KMS-11 (cell line): ENCODE measurements at regions not wholly inside any gene's neighbourhood (a gene's known extent, or its start where the extent isn't known, plus 50 kb on each side); places are given as distances from the start of the nearest gene placed in this dataset.

Source experiments
- H2AFZ ChIP-seq: fragments of 200-600 bp; sonication (generic); 2 replicates; pipeline ENCODE4 v1.6.1; 2016; ENCODE audit warnings: antibody characterized with exemption, mixed run types, low read depth
- H3K27ac ChIP-seq: fragments of 200-600 bp; sonication (generic); 2 replicates; pipeline ENCODE4 v1.6.1; 2016; ENCODE audit warnings: mild to moderate bottlenecking, mixed run types
- H3K27me3 ChIP-seq: fragments of 200-600 bp; sonication (generic); 2 replicates; pipeline ENCODE4 v1.6.1; 2017; ENCODE audit warnings: mild to moderate bottlenecking, low read depth, mixed run types, moderate library complexity; ENCODE audit not compliant: insufficient read depth
- H3K36me3 ChIP-seq: fragments of 200-600 bp; sonication (generic); 2 replicates; pipeline ENCODE4 v1.6.1; 2017; ENCODE audit warnings: mild to moderate bottlenecking, mixed run types; ENCODE audit not compliant: insufficient read depth
- H3K4me1 ChIP-seq: fragments of 200-600 bp; sonication (generic); 2 replicates; pipeline ENCODE4 v1.6.1; 2016; ENCODE audit warnings: mild to moderate bottlenecking, low read depth, mixed run types; ENCODE audit not compliant: poor library complexity, severe bottlenecking
- H3K4me2 ChIP-seq: fragments of 200-600 bp; sonication (generic); 2 replicates; pipeline ENCODE4 v1.7.0; 2016; ENCODE audit warnings: mild to moderate bottlenecking, mixed run types
- H3K4me3 ChIP-seq: fragments of 200-600 bp; sonication (generic); IDR thresholded peaks from 2 replicates; pipeline ENCODE4 v1.6.1; 2017; ENCODE audit warnings: low read depth, low read length, mixed read lengths; ENCODE audit not compliant: insufficient read depth
- H3K79me2 ChIP-seq: fragments of 200-600 bp; sonication (generic); 2 replicates; pipeline ENCODE4 v1.6.1; 2016; ENCODE audit warnings: low read depth, mixed run types; ENCODE audit not compliant: insufficient read depth
- H3K9ac ChIP-seq: fragments of 200-600 bp; sonication (generic); 2 replicates; pipeline ENCODE4 v1.6.1; 2016; ENCODE audit warnings: mild to moderate bottlenecking, mixed run types
- H4K20me1 ChIP-seq: fragments of 200-600 bp; sonication (generic); 2 replicates; pipeline ENCODE4 v1.6.1; 2016; ENCODE audit warnings: mild to moderate bottlenecking, mixed run types; ENCODE audit not compliant: insufficient read depth
- CTCF ChIP-seq: fragments of 200-600 bp; sonication (generic); conservative IDR thresholded peaks from 2 replicates; pipeline ENCODE4 v1.6.1; 2017; ENCODE audit warnings: low read depth, mild to moderate bottlenecking, antibody characterized with exemption, low read length, moderate library complexity, mixed read lengths

GRCh38 chrX:6472652-6473342, 62.1 kb downstream of the VCX3A start:
- TF ChIP-seq CTCF = no peak
- Histone ChIP-seq H3K27ac (no peak overlapping the region), H3K4me2 (no peak overlapping the region), H4K20me1 (no peaks in the 10 kb centered on the region), H3K36me3 (no peaks in the 10 kb centered on the region), H3K79me2 (no peaks in the 10 kb centered on the region), H3K4me3 (no peak overlapping the region), H3K9ac (no peak overlapping the region), H3K4me1 (no peaks in the 10 kb centered on the region), H2AFZ (no peak overlapping the region), H3K27me3 (no peaks in the 10 kb centered on the region)

GRCh38 chrX:6468706-6469105, 66.2 kb downstream of the VCX3A start:
- H3K4me2 ChIP-seq = no peak overlapping the region
- no peaks in the 10 kb centered on the region for H3K36me3 ChIP-seq
- no peak overlapping the region for H3K4me3 ChIP-seq
- no peak overlapping the region for H2AFZ ChIP-seq
- no peaks in the 10 kb centered on the region for H3K4me1 ChIP-seq
- H3K9ac ChIP-seq = no peak overlapping the region
- no peak for TF ChIP-seq CTCF
- H4K20me1 ChIP-seq = no peaks in the 10 kb centered on the region
- no peaks in the 10 kb centered on the region for H3K27me3 ChIP-seq
- no peaks in the 10 kb centered on the region for H3K79me2 ChIP-seq
- H3K27ac ChIP-seq = no peak overlapping the region

- Histone ChIP-seq H2AFZ (no peak overlapping the region), H3K4me3 (no peak overlapping the region), H3K9ac (no peak overlapping the region), H3K4me2 (no peak overlapping the region), H3K4me1 (no peaks in the 10 kb centered on the region), H4K20me1 (no peaks in the 10 kb centered on the region), H3K36me3 (no peaks in the 10 kb centered on the region), H3K79me2 (no peaks in the 10 kb centered on the region), H3K27me3 (no peaks in the 10 kb centered on the region), H3K27ac (no peak overlapping the region)
- no peak for TF ChIP-seq CTCF
Observed at GRCh38 chrX:6465756-6466155, 69.2 kb downstream of the VCX3A start.

GRCh38 chrX:6464726-6465125, 70.2 kb downstream of the VCX3A start:
- Histone ChIP-seq H3K4me3 (no peak overlapping the region), H4K20me1 (no peaks in the 10 kb centered on the region), H3K4me1 (no peaks in the 10 kb centered on the region), H3K79me2 (no peaks in the 10 kb centered on the region), H3K4me2 (no peak overlapping the region), H3K27me3 (no peaks in the 10 kb centered on the region), H3K27ac (no peak overlapping the region), H3K9ac (no peak overlapping the region), H3K36me3 (no peaks in the 10 kb centered on the region), H2AFZ (no peak overlapping the region)
- no peak for TF ChIP-seq CTCF
